Activated CD4-positive, alpha-beta T cell treated with anti-CD3 and anti-CD28 coated beads for 36 hours (primary cell): ENCODE measurements at regions not wholly inside any gene's neighbourhood (a gene's known extent, or its start where the extent isn't known, plus 50 kb on each side); places are given as distances from the start of the nearest gene placed in this dataset.
"Not testable (repeated sequence)": the region's sequence is repeated elsewhere in the genome, so short reads cannot be mapped to it uniquely, and the experiment has no call there.

ENCODE experiments used
- ATAC-seq: fragments of 200-7000 bp; cut with Tn5 transposase; one replicate; pipeline ENCODE4 v1.10.0; 2021; ENCODE audit warnings: mild to moderate bottlenecking, moderate library complexity
- CTCF ChIA-PET: fragments of 350-600 bp; sonication (Branson Sonifier 250); formaldehyde crosslinking; loops from one replicate; lab custom pipeline; 2021; ENCODE audit warnings: antibody characterized with exemption; lab: Charles Lee
- POLR2A ChIA-PET: fragments of 350-600 bp; sonication (Branson Sonifier 250); formaldehyde crosslinking; loops from one replicate; lab custom pipeline; 2021; ENCODE audit warnings: antibody characterized with exemption, inconsistent platforms; lab: Charles Lee
- DNase-seq: peaks from one replicate; pipeline ENCODE4 v3.0.0-alpha.2; 2020
- H3K27ac Mint-ChIP-seq: one replicate; pipeline ENCODE4 v1.8.0; 2021; ENCODE audit warnings: mixed read lengths
- H3K27me3 Mint-ChIP-seq: one replicate; pipeline ENCODE4 v1.8.0; 2021; ENCODE audit warnings: mixed read lengths
- H3K36me3 Mint-ChIP-seq: one replicate; pipeline ENCODE4 v1.8.0; 2021; ENCODE audit warnings: low read depth, mixed read lengths
- H3K4me1 Mint-ChIP-seq: one replicate; pipeline ENCODE4 v1.8.0; 2021; ENCODE audit warnings: mixed read lengths
- H3K4me3 Mint-ChIP-seq: one replicate; pipeline ENCODE4 v1.8.0; 2021; ENCODE audit warnings: mild to moderate bottlenecking, moderate library complexity, mixed read lengths
- H3K9me3 Mint-ChIP-seq: one replicate; pipeline ENCODE4 v1.8.0; 2021; ENCODE audit warnings: low read depth, mixed read lengths
- intact Hi-C, 2 experiments: fragments of 100-400 bp; cut with DNase I in 1 of 2; cut with micrococcal nuclease in 1 of 2; formaldehyde crosslinking; loops; one replicate each; pipeline versions ENCODE4 v1.14.2 to v1.15.1; 2022 to 2024; cut with DNase I, micrococcal nuclease

DNA sequence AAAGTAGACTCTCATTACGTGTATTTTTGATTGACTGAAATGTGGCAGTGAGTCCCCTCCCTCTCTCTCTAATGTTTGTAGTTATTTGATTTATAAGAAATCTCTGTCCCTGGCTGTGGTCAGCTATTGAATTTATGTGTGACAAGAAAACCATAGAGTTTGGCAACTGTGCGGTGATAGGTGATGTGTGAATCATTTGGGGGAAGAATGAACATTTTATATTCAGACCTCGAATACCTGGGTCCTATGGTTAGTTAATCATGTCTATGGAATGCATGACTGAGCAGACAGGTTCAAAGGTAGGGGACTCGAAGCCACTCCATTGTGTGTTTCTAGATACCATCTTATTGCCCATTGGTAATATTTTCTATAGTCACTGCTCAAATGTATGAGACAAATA lies 712.1 kb downstream of the MECOM start:
- intact Hi-C loops, result no loop called here
- Mint-ChIP-seq H3K9me3 (no peaks in the 10 kb centered on the region), H3K27me3 (no peaks in the 10 kb centered on the region), H3K4me1 (no peaks in the 10 kb centered on the region), H3K4me3 (no peak overlapping the region), H3K27ac (no peak overlapping the region), H3K36me3 (no peaks in the 10 kb centered on the region)
- CTCF ChIA-PET, result no interaction called here
- ATAC-seq (no peak), DNase-seq (no peak)
- POLR2A ChIA-PET, result no interaction called here

DNA sequence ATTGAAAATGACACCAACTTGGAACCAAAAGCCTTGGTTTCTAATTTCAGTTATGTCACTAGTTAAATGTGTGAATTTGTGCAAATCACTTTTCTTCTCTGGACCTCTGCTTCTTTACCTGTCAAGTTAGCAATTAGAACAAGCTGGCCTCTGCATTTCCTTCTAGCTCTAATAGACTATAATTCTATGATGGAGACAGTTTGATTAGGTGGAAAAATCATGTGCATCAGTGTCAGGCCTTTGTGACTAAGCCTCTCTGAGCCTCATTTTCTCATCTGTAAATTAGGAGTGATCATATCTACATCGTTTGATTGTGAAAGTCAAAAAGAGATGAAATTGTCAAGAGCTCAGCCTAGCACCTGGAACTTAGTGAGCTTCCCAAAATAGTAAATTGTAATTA lies 712.9 kb downstream of the MECOM start:
- Mint-ChIP-seq H3K27me3 (no peaks in the 10 kb centered on the region), H3K4me1 (no peaks in the 10 kb centered on the region), H3K36me3 (no peaks in the 10 kb centered on the region), H3K9me3 (no peaks in the 10 kb centered on the region), H3K27ac (no peak overlapping the region), H3K4me3 (no peak overlapping the region)
- DNase-seq, result no peak
- CTCF ChIA-PET, result interaction anchor here (1.0 kb wide), 1 partner anchor 88 kb away, joined by 3 read pairs; no protein-coding TSS in a partner anchor
- intact Hi-C loops, result no loop called here
- ATAC-seq, result no peak
- POLR2A ChIA-PET, result no interaction called here

DNA sequence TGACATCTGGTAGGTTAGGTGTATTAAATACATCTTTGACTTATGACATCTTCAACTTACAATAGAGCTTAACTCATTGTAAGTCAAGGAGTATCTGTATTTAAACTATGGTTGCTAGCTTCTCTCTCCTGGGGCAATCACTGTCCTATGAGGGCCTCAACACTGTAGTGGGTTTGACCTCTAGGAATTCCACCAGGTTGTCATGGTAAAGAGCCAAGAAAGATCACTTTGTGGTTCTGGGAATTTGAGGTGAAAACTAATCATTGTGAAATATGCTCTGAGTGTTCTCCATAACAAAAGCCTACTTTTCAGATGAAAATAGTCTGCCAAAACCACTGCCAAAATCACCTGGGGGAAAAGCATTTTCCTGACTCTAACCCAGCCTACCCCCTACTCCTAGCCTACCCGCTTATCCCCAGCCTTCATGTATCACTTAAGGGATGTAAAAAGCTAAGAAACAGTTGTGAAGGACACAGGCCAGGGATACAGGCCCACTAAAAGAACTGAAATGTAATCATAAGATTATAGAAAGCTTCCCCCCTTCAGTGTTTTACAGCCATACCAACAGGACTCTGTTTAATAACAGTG lies 723.8 kb downstream of the MECOM start:
- ATAC-seq (no peak), DNase-seq (no peak)
- Mint-ChIP-seq H3K4me3 (no peak overlapping the region), H3K9me3 (no peaks in the 10 kb centered on the region), H3K27ac (no peak overlapping the region), H3K4me1 (no peaks in the 10 kb centered on the region), H3K36me3 (no peaks in the 10 kb centered on the region), H3K27me3 (no peaks in the 10 kb centered on the region)
- CTCF ChIA-PET, result no interaction called here
- POLR2A ChIA-PET, result no interaction called here
- intact Hi-C loops, result no loop called here

DNA sequence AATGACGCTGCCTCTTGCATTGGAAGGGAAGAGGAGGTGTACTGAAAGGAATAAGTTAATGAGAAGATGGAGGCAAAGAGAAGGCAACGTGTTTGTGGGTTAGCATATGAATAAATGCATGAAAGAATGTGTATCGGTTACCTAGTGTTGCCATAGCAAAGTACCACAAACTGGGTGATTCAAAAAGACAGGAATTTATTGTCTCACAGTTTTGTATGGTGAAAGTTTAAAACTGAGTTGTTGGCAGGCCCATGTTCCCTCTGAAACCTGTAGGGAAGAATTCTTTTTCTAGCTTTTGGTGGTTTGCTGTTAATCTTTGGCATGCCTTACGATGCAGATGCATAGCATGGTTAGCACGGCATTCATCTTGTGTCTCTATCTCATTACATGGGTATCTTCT lies 729.9 kb downstream of the MECOM start:
- intact Hi-C loops, result loop anchor here in 1 of 2 experiments (5.0 kb wide), 1 partner anchor 51 kb away; no protein-coding TSS in a partner anchor
- CTCF ChIA-PET, result no interaction called here
- ATAC-seq, result no peak
- H3K27me3 Mint-ChIP-seq, result no peaks in the 10 kb centered on the region
- no peak for DNase-seq
- H3K9me3 Mint-ChIP-seq, result peaks cover 9% of the 10 kb centered on the region
- H3K4me1 Mint-ChIP-seq, result no peaks in the 10 kb centered on the region
- no peaks in the 10 kb centered on the region for H3K36me3 Mint-ChIP-seq
- POLR2A ChIA-PET, result no interaction called here
- no peak overlapping the region for H3K4me3 Mint-ChIP-seq
- H3K27ac Mint-ChIP-seq, result no peak overlapping the region

DNA sequence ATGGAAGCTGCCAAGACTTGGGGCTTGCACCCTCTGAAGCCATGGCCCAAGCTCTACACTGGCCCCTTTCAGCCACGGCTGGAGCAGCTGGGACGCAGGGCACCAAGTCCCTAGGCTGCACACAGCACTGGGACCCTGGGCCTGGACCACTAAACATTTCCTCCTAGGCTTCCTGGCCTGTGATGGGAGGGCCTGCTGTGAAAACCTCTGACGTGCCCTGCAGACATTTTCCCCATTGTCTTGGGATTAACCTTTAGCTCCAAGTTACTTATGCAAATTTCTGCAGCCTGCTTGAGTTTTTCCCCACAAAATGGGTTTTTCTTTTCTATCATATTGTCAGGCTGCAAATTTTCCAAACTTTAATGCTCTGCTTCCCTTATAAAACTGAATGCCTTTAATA lies 733.5 kb downstream of the MECOM start:
- DNase-seq, H3K27me3 Mint-ChIP-seq, H3K4me3 Mint-ChIP-seq, H3K27ac Mint-ChIP-seq, H3K4me1 Mint-ChIP-seq, CTCF ChIA-PET, H3K36me3 Mint-ChIP-seq, POLR2A ChIA-PET, ATAC-seq, H3K9me3 Mint-ChIP-seq: not testable (repeated sequence)
- intact Hi-C loops, result loop anchor here in 1 of 2 experiments (5.0 kb wide), 1 partner anchor 48 kb away; no protein-coding TSS in a partner anchor

DNA sequence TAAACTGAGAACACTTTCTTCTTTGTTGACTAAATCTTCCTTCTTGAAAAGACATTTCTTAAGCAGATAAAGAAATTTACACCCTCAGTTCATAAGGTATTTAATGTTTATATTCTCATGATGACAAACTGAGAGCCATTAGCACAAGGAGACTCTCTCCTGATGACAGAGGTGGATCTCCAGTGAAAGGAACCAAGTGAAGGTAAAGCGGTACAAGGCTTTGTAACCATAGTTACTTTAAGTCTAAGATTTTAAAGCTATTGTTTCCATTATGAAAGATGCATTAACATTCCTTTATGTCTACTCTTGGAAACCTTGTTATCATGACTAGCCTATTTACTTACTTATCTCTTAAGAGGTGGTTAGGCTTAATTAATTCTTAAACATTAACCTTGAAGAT lies 737.1 kb downstream of the MECOM start:
- Mint-ChIP-seq H3K9me3 (peaks cover 3% of the 10 kb centered on the region), H3K27ac (no peak overlapping the region), H3K4me3 (no peak overlapping the region), H3K4me1 (no peaks in the 10 kb centered on the region), H3K36me3 (no peaks in the 10 kb centered on the region), H3K27me3 (no peaks in the 10 kb centered on the region)
- ChIA-PET CTCF (interaction anchor here (1.0 kb wide), 1 partner anchor 715 kb away, joined by 3 read pairs; no protein-coding TSS in a partner anchor), POLR2A (interaction anchor here (0.6 kb wide), 1 partner anchor 807 kb away, joined by 4 read pairs; no protein-coding TSS in a partner anchor)
- DNase-seq (no peak), ATAC-seq (no peak)
- intact Hi-C loops, result no loop called here

DNA sequence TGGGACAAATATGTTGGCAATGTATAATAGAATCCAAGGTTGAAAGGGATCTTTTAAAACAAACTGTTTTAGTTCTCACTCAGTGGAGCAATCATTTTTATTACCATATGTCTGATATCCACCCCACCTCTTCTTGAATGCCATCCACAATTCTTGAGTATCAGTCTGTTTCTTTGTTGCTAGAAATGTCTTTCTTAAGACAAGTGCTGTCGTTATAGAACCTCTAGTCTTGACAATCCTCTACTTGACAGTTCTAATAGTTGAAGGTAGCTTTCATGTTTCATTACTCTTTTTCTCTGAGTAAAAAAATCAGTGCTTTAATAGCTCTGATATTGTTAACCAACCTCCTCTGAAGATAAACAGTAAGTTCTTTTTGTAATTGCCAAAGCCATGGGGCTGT lies 737.9 kb downstream of the MECOM start:
- no peak for DNase-seq
- Mint-ChIP-seq H3K4me3 (no peak overlapping the region), H3K4me1 (no peaks in the 10 kb centered on the region), H3K36me3 (no peaks in the 10 kb centered on the region), H3K9me3 (no peaks in the 10 kb centered on the region), H3K27me3 (no peaks in the 10 kb centered on the region), H3K27ac (no peak overlapping the region)
- intact Hi-C loops, result no loop called here
- ChIA-PET POLR2A (no interaction called here), CTCF (interaction anchor here (1.0 kb wide), 1 partner anchor 714 kb away, joined by 3 read pairs; no protein-coding TSS in a partner anchor)
- ATAC-seq, result no peak

DNA sequence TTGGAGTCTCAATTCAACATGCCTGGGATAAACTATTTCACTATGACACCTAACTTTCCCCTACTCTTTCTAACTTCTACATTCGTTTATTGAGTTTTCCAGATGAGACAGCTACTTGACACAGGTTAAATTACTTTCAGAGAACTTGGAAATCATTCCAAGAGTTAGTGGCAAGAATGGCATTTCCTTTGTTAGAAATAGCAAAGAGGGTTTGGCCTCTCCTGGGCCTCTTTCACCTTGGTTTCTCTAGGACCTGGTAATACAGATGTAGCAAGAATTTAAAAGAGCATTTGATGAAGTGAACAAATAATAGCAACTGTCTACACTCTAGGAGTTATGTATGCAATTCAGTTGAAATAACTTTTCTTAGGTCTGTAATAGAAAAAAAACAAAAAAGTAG lies 748.9 kb downstream of the MECOM start:
- no peaks in the 10 kb centered on the region for H3K36me3 Mint-ChIP-seq
- H3K27me3 Mint-ChIP-seq, result no peaks in the 10 kb centered on the region
- H3K4me1 Mint-ChIP-seq, result no peaks in the 10 kb centered on the region
- ChIA-PET CTCF (interaction anchor here (0.8 kb wide), 1 partner anchor 708 kb away, joined by 3 read pairs; no protein-coding TSS in a partner anchor), POLR2A (no interaction called here)
- intact Hi-C loops, result no loop called here
- no peak overlapping the region for H3K4me3 Mint-ChIP-seq
- DNase-seq, result no peak
- no peak overlapping the region for H3K27ac Mint-ChIP-seq
- ATAC-seq, result no peak
- no peaks in the 10 kb centered on the region for H3K9me3 Mint-ChIP-seq

DNA sequence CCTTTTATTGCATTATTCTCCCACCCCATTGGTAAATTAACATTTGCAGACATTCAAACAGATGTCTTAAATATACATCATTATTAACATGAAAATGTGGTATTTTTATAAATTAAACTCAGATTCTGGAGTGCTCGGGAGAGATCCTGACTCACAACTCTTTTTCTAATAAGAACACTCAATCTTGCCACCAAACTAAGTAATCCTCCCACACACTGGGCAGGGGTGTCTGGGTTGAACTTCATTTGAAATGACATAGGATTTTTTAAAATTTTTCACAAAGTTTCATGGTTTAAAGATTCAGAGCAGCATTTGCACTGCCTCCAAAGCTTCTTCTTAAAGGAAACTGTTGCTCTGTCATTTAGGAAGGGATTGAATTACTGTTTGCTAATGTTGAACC lies 754.3 kb downstream of the MECOM start:
- Mint-ChIP-seq H3K4me3 (no peak overlapping the region), H3K9me3 (no peaks in the 10 kb centered on the region), H3K4me1 (no peaks in the 10 kb centered on the region), H3K36me3 (no peaks in the 10 kb centered on the region), H3K27me3 (no peaks in the 10 kb centered on the region), H3K27ac (no peak overlapping the region)
- ChIA-PET POLR2A (no interaction called here), CTCF (no interaction called here)
- ATAC-seq (no peak), DNase-seq (no peak)
- intact Hi-C loops, result no loop called here

DNA sequence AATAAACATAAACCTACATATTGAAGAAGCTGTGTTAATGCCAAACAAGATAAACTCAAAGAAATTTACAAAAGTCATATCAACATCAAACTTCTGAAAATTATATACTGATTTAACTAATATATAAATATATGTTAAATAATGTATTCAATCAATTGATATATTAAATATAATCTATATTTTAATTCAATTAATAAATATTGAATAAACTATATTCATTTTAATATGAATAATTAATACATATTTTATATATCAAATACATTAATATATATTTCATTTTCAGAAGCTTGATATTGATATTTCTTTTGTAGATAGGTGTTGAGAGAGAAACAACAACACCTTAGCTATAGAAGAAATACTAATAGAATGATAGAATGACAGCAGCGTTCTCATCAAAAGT lies 768.1 kb downstream of the MECOM start:
- Mint-ChIP-seq H3K27me3 (no peaks in the 10 kb centered on the region), H3K36me3 (no peaks in the 10 kb centered on the region), H3K4me3 (no peak overlapping the region), H3K4me1 (no peaks in the 10 kb centered on the region), H3K9me3 (peaks cover 4% of the 10 kb centered on the region), H3K27ac (no peak overlapping the region)
- POLR2A ChIA-PET, result no interaction called here
- ATAC-seq (no peak), DNase-seq (no peak)
- intact Hi-C loops, result no loop called here
- CTCF ChIA-PET, result no interaction called here

DNA sequence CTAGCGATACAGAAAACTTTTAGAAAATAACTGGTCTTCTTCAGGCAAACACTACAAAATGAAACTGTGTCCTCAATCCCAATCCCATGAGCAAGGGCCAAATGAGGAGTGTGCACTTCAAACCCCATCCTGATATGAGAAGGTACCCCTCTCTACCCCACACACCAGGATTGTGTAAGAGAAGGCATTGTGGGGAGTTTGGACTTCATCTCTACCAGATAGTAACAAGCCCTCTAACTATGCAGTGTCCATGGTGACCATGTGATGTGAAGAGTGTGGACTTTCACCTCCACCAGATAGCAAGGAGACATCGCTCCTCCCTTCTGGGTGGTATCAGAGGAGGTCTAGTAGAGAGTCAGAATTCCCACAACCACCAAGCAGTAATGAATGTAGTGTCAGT lies 769.3 kb downstream of the MECOM start:
- peaks cover 4% of the 10 kb centered on the region for H3K9me3 Mint-ChIP-seq
- no peaks in the 10 kb centered on the region for H3K27me3 Mint-ChIP-seq
- ATAC-seq (no peak), DNase-seq (no peak)
- no peak overlapping the region for H3K27ac Mint-ChIP-seq
- ChIA-PET POLR2A (no interaction called here), CTCF (no interaction called here)
- intact Hi-C loops, result no loop called here
- H3K4me1 Mint-ChIP-seq, result no peaks in the 10 kb centered on the region
- H3K36me3 Mint-ChIP-seq, result no peaks in the 10 kb centered on the region
- no peak overlapping the region for H3K4me3 Mint-ChIP-seq

DNA sequence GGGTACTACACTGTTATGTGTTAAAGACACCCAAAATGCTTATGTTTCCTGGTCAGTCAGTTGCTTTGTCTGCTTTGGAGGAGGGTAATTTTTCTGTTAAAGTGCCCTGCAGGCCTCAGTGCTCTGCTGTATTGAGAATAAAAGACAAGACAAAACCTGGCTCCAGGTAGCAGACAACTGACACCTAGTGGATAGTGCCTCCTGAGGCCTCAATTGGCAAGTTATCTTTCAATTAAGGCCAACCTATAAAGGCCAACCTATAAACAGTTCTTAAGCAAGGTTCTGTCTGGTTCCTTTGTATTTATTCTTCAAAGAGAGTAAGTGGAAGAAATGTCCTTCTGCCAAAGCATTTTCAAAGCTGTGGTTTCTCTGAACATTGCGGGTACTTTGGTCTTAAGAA lies 773.8 kb downstream of the MECOM start:
- no peaks in the 10 kb centered on the region for H3K9me3 Mint-ChIP-seq
- no peaks in the 10 kb centered on the region for H3K27me3 Mint-ChIP-seq
- DNase-seq (no peak), ATAC-seq (no peak)
- intact Hi-C loops, result no loop called here
- H3K4me3 Mint-ChIP-seq, result no peak overlapping the region
- no peaks in the 10 kb centered on the region for H3K4me1 Mint-ChIP-seq
- CTCF ChIA-PET, result interaction anchor here (0.7 kb wide), 1 partner anchor 16 kb away, joined by 3 read pairs; no protein-coding TSS in a partner anchor
- POLR2A ChIA-PET, result no interaction called here
- H3K36me3 Mint-ChIP-seq, result no peaks in the 10 kb centered on the region
- H3K27ac Mint-ChIP-seq, result no peak overlapping the region
